CMK (cell line): ENCODE measurements at regions not wholly inside any gene's neighbourhood (a gene's known extent, or its start where the extent isn't known, plus 50 kb on each side); places are given as distances from the start of the nearest gene placed in this dataset.
"Not testable (repeated sequence)": the region's sequence is repeated elsewhere in the genome, so short reads cannot be mapped to it uniquely, and the experiment has no call there.

Experiments
- DNase-seq: peaks from one replicate; pipeline ENCODE4 v3.0.0-alpha.2; 2010; ENCODE audit warnings: low read depth

- no peak for DNase-seq
Observed at GRCh38 chr3:106263546-106263945, 394.7 kb upstream of the CBLB start.

- DNase-seq = no peak
Observed at GRCh38 chr3:106265704-106266103, 396.9 kb upstream of the CBLB start.

- no peak for DNase-seq
Observed at GRCh38 chr3:106268696-106269095, 399.9 kb upstream of the CBLB start.

- no peak for DNase-seq
Observed at GRCh38 chr3:106272302-106272701, 403.5 kb upstream of the CBLB start.

- no peak for DNase-seq
Observed at GRCh38 chr3:106275592-106275991, 406.8 kb upstream of the CBLB start.

- DNase-seq = no peak
Observed at GRCh38 chr3:106276151-106276550, 407.3 kb upstream of the CBLB start.

GRCh38 chr3:106276755-106277612, 408.2 kb upstream of the CBLB start:
- DNase-seq = no peak

- DNase-seq = no peak
Observed at GRCh38 chr3:106277731-106278130, 408.9 kb upstream of the CBLB start.

GRCh38 chr3:106281221-106281620, 412.4 kb upstream of the CBLB start:
- DNase-seq = no peak

- no peak for DNase-seq
Observed at GRCh38 chr3:106282943-106283342, 414.1 kb upstream of the CBLB start.

- DNase-seq = no peak
Observed at GRCh38 chr3:106288781-106289180, 420.0 kb upstream of the CBLB start.

- DNase-seq = no peak
Observed at GRCh38 chr3:106290304-106290997, 421.6 kb upstream of the CBLB start.

GRCh38 chr3:106293161-106293560, 424.3 kb upstream of the CBLB start:
- DNase-seq = no peak

- DNase-seq = no peak
Observed at GRCh38 chr3:106294121-106294520, 425.3 kb upstream of the CBLB start.

GRCh38 chr3:106296062-106296461, 427.2 kb upstream of the CBLB start:
- no peak for DNase-seq

GRCh38 chr3:106299300-106300098, 430.7 kb upstream of the CBLB start:
- no peak for DNase-seq

GRCh38 chr3:106302451-106303221, 433.8 kb upstream of the CBLB start:
- no peak for DNase-seq

GRCh38 chr3:106303766-106304165, 435.0 kb upstream of the CBLB start:
- DNase-seq = no peak

GRCh38 chr3:106305127-106305526, 436.3 kb upstream of the CBLB start:
- DNase-seq = no peak

- no peak for DNase-seq
Observed at GRCh38 chr3:106305882-106306435, 437.1 kb upstream of the CBLB start.

GRCh38 chr3:106309274-106309673, 440.5 kb upstream of the CBLB start:
- DNase-seq = no peak

GRCh38 chr3:106309798-106310197, 441.0 kb upstream of the CBLB start:
- DNase-seq = not testable (repeated sequence)
